Thyroid gland (tissue), 4 donors: ENCODE measurements at regions not wholly inside any gene's neighbourhood (a gene's known extent, or its start where the extent isn't known, plus 50 kb on each side); places are given as distances from the start of the nearest gene placed in this dataset.

Experiments used
- CTCF ChIP-seq, 6 experiments: fragments of 200-600 bp in 3 of 6; fragments of 450-650 bp in 3 of 6; sonication (generic) in 3 of 6; IDR thresholded peaks; one replicate each; pipeline ENCODE4 v1.5.1; 2016 to 2019; ENCODE audit warnings: antibody characterized with exemption in 6 of 6, mild to moderate bottlenecking in 2 of 6, inconsistent platforms in 1 of 6, moderate library complexity in 1 of 6
- POLR2A ChIP-seq, 2 donors: fragments of 450-650 bp; IDR thresholded peaks; one replicate each; pipeline ENCODE4 v1.6.1; 2017; ENCODE audit warnings: antibody characterized with exemption in 2 of 2, mild to moderate bottlenecking in 2 of 2, moderate library complexity in 1 of 2

DNA sequence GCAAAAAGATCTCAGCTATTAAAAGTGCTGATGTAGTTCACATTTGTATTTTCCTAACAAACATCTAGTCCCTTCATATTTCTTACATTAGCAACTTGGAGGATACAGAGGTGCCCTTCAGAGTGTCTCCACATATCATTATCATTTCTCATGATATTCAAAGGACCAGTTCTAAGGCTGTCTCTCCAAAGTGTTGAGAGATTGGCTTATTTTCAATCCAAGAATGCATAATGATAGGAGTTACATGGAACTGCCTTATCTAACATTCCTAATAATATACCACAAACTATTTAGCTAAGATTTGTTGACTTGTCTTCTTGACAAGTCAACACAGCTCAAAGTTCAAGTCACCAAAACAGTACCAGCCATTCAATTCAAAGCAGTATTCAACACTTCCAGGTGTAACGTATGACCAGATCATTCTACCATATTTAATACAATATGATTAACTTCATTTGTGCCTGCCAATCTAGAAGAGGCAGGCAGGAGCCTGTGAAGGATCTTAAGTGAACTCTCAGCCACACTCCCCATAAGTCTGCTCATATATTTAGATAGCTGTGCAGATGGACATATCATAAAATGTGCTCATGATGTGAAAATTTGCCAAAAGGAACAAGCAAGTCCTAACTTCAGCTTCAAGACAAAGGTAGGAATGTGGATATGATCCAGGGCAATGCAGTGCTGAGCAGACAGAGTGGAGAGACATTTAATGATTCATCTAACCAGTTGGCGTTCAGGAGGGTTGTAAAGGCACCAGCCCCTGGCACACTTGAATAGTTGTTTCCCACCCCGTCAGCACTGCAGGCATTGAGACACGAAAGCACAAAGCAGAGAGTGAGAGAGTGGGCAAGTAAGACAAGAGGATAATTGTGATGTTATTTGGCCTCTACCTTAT, 108.3 kb downstream of the MTERF1 start:
- TF ChIP-seq CTCF (IDR thresholded peaks at IDR 0.05) (no peak), POLR2A (IDR thresholded peaks at IDR 0.05) (no peak)
